SHP77 treated with DMSO at 0.1 percent for 48 hours (cell line): ENCODE measurements at regions not wholly inside any gene's neighbourhood (a gene's known extent, or its start where the extent isn't known, plus 50 kb on each side); places are given as distances from the start of the nearest gene placed in this dataset.
"Not testable (repeated sequence)": the region's sequence is repeated elsewhere in the genome, so short reads cannot be mapped to it uniquely, and the experiment has no call there.

Experiments used
- DNase-seq: peaks from one replicate; lab custom pipeline; 2025; lab: John Stamatoyannopoulos, UW

DNA sequence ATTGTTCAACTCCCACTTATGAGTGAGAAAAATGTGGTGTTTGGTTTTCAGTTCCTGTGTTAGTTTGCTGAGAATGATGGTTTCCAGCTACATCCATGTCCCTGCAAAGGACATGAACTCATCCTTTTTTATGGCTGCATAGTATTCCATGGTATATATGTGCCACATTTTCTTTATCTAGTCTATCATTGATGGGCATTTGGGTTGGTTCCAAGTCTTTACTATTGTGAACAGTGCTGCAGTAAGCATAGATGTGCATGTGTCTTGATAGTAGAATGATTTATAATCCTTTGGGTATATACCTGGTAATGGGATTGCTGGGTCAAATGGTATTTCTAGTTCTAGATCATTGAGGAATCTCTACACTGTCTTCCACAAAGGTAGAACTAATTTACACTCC is 613.0 kb upstream of the MIR17HG start:
- DNase-seq = not testable (repeated sequence)

DNA sequence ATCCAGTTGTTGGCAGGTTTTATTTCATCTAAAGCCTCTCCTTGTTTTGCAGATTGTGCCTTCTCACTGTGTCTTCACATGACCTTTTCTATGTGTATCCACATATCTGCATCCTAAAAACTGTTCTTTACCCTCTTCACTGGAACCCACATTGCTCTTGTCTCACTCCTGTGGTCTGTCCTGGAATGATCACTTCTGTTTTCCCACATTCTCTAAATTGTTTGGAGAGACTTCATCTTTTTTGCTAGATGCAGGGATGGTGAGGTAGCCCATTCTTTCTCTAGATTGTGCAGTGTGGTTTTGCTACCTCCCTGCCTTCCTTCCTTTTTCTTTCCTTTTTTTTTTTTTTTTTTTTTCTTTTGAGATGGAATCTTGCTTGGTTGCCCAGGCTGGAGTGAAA is 608.6 kb upstream of the MIR17HG start:
- DNase-seq = no peak

GRCh38 chr13:90740099-90740498 is 607.4 kb upstream of the MIR17HG start:
- DNase-seq = no peak

GRCh38 chr13:90742381-90742780 is 605.1 kb upstream of the MIR17HG start:
- no peak for DNase-seq

GRCh38 chr13:90746230-90746629 is 601.3 kb upstream of the MIR17HG start:
- DNase-seq = no peak

DNA sequence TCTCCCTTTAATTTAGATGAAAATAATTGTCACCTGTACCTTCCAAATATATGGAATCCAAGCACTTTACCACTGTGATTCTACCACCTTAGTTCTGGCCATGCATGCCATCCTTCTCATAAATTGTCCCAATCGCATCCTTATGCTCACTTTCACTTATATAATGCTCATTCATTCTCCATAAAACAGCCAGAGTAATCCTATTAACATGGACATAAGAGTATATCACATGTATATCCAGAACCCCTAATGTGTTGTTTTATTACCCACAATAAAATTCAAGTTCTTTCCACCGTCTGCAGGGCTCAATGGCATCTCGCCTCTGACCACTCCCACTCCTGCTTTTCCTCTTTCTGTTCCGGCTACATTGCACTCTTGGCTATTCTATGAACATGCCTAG is 597.5 kb upstream of the MIR17HG start:
- DNase-seq = no peak

DNA sequence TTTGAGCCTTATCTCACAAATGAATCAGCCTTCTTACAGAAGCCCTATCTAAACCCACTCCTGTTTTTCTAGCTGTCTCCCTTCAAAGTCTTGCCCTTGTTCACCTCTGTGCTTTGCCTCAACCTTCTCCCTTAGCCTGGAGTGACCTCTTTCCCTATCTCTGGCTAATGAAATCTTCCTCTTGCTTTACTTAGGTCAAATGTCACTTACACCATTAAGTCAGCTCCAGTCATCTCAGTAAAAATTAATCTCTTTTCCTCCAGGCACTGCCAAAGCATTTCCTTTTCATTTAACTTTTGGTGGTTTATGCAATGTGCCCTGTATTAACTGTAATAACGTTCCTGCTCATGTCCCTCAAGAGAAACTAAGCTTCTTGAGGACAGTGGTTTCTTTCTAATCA is 596.5 kb upstream of the MIR17HG start:
- DNase-seq = no peak

- no peak for DNase-seq
These were observed 595.4 kb upstream of the MIR17HG start for GRCh38 chr13:90752070-90752469.

- DNase-seq = no peak
These were observed 590.3 kb upstream of the MIR17HG start for GRCh38 chr13:90757127-90757680.

- DNase-seq = no peak
These were observed 586.8 kb upstream of the MIR17HG start for GRCh38 chr13:90760639-90761038.

DNA sequence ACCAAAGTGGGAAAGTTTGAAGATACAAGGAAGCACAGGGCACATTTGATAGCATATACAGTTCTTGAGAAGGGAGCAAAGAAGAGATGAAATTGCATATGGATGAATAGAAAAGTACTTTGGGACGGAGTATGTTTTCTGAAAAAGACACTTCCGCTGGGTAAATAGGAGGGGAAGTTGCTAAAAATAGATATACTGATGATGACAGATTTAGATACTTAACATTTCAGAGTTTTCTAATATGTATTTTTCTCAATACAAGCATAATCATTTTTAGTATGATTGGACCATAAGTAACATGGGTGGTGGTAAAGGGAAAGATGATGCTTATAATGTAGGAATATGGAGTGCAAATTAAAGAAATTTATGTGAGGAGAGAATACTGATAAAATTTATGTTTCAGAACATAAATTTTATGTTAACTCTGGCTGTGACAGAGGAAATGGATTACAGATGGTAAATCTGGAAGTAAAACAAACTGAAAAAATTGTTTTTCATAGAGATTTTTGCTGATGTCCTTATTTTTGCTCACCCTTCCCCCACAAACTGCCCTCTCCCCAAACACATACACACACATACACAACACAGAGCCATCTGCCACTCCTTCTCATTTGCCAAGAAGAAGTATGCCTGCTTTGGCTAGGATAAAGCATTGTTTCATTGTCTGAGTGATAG is 583.9 kb upstream of the MIR17HG start:
- DNase-seq = no peak

GRCh38 chr13:90766386-90766902 is 581.0 kb upstream of the MIR17HG start:
- no peak for DNase-seq

DNA sequence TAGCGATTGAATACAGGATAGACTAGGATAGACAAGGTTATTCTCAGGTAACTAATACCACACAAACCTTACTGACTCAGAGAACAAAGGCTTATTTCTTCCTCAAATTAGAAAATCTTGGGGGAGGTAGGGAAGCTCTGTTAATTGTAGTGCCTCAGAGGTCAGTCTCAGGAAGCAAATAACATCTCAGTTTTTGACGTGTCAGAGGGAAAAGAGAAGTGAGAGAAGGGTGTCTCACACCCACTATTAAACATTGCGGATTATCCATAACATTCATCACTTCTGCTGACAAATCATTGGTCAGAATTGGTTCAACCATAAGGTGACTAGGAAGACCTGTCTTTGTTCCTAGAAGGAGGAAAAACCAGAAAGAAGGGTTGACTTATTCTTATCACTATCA is 579.4 kb upstream of the MIR17HG start:
- no peak for DNase-seq

DNA sequence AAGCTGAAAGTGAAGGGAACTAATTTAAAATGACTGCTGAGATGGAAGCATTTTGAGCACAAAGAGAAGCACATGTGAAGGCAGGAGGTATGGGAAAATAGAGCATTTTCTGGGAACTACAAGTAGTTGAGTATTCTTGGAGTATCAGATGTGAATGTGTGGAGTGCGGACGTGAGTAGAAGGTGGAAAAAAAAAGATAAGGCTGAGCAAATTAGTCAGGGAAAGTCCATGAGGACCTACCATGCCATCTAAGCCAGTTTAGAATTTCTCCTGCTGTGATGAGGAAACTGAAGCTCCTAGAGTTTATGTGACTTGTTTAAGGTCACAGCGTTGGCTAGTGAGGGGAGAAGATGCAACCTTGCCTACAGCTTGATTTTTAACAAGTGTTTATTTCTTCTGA is 578.1 kb upstream of the MIR17HG start:
- no peak for DNase-seq

GRCh38 chr13:90770334-90770733 is 577.2 kb upstream of the MIR17HG start:
- no peak for DNase-seq

GRCh38 chr13:90773681-90774080 is 573.8 kb upstream of the MIR17HG start:
- DNase-seq = no peak

DNA sequence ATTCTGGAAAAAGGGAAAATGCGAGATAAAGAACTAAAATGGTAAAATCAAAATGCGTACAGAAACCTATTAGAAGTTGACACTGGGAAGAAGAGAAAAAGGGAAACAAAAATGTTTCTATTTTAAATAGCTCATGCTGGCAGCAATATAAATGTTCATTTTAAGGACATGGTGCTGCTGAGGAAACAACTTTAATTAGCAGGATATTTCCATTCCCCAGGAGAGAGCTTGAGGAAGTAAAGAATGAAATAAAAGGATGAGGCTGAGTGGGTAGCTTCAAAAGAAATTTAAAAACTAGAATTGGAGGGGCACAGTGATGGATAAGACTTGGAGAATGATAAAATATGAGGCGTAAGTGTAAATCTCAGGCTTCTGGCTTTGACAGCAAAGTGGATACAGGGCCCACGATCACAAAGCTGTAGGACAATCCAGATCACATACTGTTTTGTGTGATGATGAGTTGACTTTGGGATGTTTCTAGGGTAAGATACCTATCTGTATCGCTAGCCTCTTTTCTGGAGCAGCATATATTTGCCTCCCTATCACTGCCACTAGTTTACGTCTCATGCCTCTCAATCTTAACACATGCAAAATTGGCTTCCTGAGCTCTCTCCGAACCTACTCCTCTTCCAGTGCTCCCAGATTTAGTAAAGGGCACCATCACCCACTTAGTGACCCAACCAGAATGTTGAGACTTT is 571.3 kb upstream of the MIR17HG start:
- no peak for DNase-seq

DNA sequence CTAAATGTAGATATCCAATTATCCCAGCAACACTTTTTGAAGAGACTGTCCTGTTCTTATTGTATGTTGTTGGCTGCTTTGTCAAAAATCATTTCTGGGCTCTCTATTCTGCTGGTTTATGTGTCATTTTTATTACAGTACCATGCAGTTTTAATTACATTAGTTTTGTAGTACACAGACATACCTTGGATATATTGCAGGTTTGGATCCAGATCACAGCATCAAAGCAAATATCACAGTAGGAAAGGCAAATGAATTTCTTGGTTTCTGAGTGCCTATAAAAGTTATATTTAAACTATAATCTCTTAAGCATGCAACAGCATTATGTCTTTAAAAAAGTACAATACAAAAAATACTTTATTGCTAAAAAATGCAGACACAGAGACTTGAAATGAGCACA is 564.2 kb upstream of the MIR17HG start:
- DNase-seq = no peak

DNA sequence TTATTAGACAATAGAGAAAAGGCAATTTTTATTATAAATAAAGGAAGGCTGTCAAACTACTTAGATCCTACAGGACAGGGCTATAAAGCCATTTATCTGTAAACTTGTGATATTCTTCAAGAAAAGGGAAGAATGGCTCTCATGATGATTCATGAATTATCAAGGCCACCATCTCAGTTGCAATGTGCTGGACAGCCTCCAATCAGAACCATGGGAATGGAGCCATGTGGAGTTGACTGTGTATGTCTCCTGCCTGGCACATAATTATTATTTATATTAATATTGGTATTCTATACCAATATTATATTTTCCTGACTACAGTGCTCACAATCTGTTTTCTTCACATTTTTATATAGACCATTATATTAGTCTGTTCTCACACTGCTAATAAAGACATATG is 560.5 kb upstream of the MIR17HG start:
- no peak for DNase-seq

- no peak for DNase-seq
These were observed 555.2 kb upstream of the MIR17HG start for GRCh38 chr13:90792335-90792734.

DNA sequence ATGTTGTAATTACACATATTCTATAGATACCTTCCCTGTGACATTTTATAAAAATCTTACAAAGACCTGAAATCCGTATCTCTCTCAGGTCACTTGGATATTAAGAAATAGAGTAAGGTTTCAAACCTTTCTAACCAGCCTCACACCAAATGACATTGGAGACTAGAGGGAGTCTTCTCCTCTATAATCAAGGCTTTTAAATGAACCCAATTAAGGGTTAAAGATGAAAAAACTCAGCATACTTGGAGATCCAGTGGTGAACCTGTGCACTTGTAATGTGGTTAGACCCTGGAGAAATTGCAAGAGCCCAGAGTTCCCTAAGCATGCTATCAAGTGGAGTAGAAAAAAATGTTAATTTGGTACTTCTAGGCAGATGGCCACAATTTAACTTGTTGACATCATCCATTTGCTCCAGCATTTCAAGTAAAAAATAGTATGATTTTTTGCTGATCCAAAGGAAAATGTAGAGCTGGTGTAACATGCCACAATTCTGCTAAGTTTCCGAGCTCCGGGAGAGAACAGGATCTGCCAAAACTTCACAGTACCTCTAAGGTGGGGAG is 554.1 kb upstream of the MIR17HG start:
- no peak for DNase-seq

GRCh38 chr13:90796474-90796873 is 551.0 kb upstream of the MIR17HG start:
- DNase-seq = no peak

- DNase-seq = no peak
These were observed 550.2 kb upstream of the MIR17HG start for GRCh38 chr13:90797335-90797734.
